OCI-LY1 (cell line): ENCODE measurements at regions not wholly inside any gene's neighbourhood (a gene's known extent, or its start where the extent isn't known, plus 50 kb on each side); places are given as distances from the start of the nearest gene placed in this dataset.

Experiments used
- H2AFZ ChIP-seq: fragments of 200-600 bp; sonication (generic), shearing (Covaris generic); 2 replicates; pipeline ENCODE4 v1.6.0; 2014; ENCODE audit warnings: antibody characterized with exemption, mild to moderate bottlenecking, low read length
- H3F3A ChIP-seq: fragments of 200-600 bp; sonication (generic), shearing (Covaris generic); 2 replicates; pipeline ENCODE4 v1.6.0; 2014; ENCODE audit warnings: mild to moderate bottlenecking, antibody characterized with exemption, low read length, moderate library complexity; ENCODE audit not compliant: insufficient read depth
- H3K27ac ChIP-seq: fragments of 200-600 bp; sonication (generic); 2 replicates; pipeline ENCODE4 v1.5.1; 2014; ENCODE audit warnings: low read length, mixed run types, mild to moderate bottlenecking, low read depth; ENCODE audit not compliant: poor library complexity, severe bottlenecking
- H3K27me3 ChIP-seq: fragments of 200-600 bp; sonication (generic); 2 replicates; pipeline ENCODE4 v1.6.0; 2014; ENCODE audit warnings: antibody characterized with exemption, mild to moderate bottlenecking, low read length, moderate library complexity; ENCODE audit not compliant: insufficient read depth
- H3K36me3 ChIP-seq: fragments of 200-600 bp; sonication (generic); 2 replicates; pipeline ENCODE4 v1.6.1; 2014; ENCODE audit warnings: mild to moderate bottlenecking, antibody characterized with exemption, low read length, moderate library complexity, mixed read lengths; ENCODE audit not compliant: insufficient read depth
- H3K4me1 ChIP-seq: fragments of 200-600 bp; sonication (generic); 2 replicates; pipeline ENCODE4 v1.5.1; 2014; ENCODE audit warnings: mild to moderate bottlenecking, low read length, moderate library complexity; ENCODE audit not compliant: insufficient read depth, severe bottlenecking
- H3K4me2 ChIP-seq: fragments of 200-600 bp; sonication (generic), shearing (Covaris generic); 2 replicates; pipeline ENCODE4 v1.6.1; 2014; ENCODE audit warnings: low read length
- H3K4me3 ChIP-seq: fragments of 200-600 bp; sonication (generic); 2 replicates; pipeline ENCODE4 v1.5.1; 2014; ENCODE audit warnings: low read length, low read depth, mild to moderate bottlenecking, mixed read lengths; ENCODE audit not compliant: poor library complexity, severe bottlenecking
- H3K79me2 ChIP-seq: fragments of 200-600 bp; shearing (Covaris generic); 2 replicates; pipeline ENCODE4 v1.6.1; 2016; ENCODE audit warnings: mixed run types, low read length, mixed read lengths; ENCODE audit not compliant: insufficient read depth
- H3K9ac ChIP-seq: fragments of 200-600 bp; sonication (generic), shearing (Covaris generic); 2 replicates; pipeline ENCODE4 v1.6.1; 2014; ENCODE audit warnings: mild to moderate bottlenecking, low read length, mixed read lengths
- H3K9me2 ChIP-seq: fragments of 200-600 bp; sonication (generic), shearing (Covaris generic); 2 replicates; pipeline ENCODE4 v1.6.1; 2014; ENCODE audit warnings: low read depth, mild to moderate bottlenecking, low read length, mixed read lengths
- H3K9me3 ChIP-seq: fragments of 200-600 bp; shearing (Covaris generic); 2 replicates; pipeline ENCODE4 v1.6.1; 2014; ENCODE audit warnings: low read length, mixed read lengths
- H4K20me1 ChIP-seq: fragments of 200-600 bp; sonication (generic), shearing (Covaris generic); 2 replicates; pipeline ENCODE4 v1.6.0; 2016; ENCODE audit warnings: mild to moderate bottlenecking, low read length; ENCODE audit not compliant: insufficient read depth
- EZH2 ChIP-seq: fragments of 200-600 bp; sonication (generic), shearing (Covaris generic); IDR thresholded peaks from 2 replicates; pipeline ENCODE4 v1.8.0; 2017; ENCODE audit warnings: borderline replicate concordance, mixed run types, mild to moderate bottlenecking, antibody characterized with exemption, low read length, moderate library complexity, mixed read lengths
- TF ChIP-seq, protein P1 (sequence below): fragments of 200-600 bp; sonication (generic), shearing (Covaris generic); IDR thresholded peaks from 2 replicates; pipeline ENCODE4 v1.5.1; 2017; ENCODE audit warnings: mild to moderate bottlenecking, antibody characterized with exemption, low read length, moderate library complexity, mixed read lengths

DNA sequence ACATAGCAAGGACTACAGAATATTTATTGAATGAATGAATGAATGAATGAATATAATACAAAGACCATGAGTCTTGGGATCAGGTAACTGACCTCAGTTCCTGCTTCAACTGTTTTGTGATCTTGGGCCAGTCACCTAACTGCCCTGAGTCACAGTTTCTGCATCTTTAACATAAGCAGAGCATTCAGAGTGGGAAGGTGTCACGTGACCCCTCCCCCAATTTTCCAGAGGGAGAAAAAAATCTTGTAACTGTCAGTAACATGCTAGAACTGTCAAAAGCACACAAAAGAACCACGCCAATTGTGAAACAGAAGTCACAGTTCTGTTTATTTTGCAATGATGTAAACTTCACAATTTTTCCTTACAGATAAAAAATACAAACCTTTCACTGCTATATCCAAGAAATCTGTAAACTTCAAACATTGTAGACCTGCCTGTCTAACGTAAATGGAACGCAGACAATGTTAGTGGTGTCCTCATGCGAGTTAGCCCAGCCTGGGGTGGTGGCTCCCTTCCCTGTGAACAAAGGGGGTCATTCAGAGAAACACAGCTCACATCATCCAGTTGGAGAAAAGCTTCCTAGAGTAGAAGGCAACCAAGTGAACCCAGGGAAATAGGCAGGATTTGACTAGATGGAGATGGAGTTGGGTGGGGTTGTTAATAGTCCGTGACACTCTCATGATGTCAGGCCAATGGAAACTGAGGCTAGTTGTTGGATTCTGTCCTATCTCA, 211.8 kb upstream of the ZC3H12A start:
- Histone ChIP-seq H2AFZ (no peak overlapping the region), H3K4me1 (no peaks in the 10 kb centered on the region)
- TF ChIP-seq, protein P1, sequence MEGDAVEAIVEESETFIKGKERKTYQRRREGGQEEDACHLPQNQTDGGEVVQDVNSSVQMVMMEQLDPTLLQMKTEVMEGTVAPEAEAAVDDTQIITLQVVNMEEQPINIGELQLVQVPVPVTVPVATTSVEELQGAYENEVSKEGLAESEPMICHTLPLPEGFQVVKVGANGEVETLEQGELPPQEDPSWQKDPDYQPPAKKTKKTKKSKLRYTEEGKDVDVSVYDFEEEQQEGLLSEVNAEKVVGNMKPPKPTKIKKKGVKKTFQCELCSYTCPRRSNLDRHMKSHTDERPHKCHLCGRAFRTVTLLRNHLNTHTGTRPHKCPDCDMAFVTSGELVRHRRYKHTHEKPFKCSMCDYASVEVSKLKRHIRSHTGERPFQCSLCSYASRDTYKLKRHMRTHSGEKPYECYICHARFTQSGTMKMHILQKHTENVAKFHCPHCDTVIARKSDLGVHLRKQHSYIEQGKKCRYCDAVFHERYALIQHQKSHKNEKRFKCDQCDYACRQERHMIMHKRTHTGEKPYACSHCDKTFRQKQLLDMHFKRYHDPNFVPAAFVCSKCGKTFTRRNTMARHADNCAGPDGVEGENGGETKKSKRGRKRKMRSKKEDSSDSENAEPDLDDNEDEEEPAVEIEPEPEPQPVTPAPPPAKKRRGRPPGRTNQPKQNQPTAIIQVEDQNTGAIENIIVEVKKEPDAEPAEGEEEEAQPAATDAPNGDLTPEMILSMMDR, result no peak
- no peak for TF ChIP-seq EZH2

DNA sequence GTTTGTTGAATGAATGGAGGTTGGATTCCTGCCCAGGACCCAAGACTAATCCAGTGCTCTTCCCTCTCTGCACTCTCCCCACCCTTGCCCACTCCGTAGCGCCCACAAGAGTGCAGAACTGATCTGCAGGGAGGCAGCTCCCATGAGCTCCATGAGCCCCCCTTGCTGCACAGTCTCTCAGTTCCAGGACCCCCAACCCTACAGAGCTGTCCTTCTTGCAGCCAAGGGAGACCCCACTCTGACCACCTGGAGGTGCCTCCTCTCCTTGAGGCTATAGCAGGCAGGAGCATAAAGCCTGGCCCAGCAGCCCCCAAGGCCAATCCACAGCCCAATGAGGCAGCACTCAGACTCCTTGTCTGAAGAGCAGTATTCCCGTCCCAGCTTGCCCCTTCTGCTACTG, 209.2 kb upstream of the ZC3H12A start:
- H3K79me2 ChIP-seq, result no peaks in the 10 kb centered on the region

More for the DNA sequence above, 211.8 kb upstream of the ZC3H12A start:
- H3K9ac ChIP-seq, result no peak overlapping the region
- H4K20me1 ChIP-seq, result no peaks in the 10 kb centered on the region
- no peaks in the 10 kb centered on the region for H3K9me3 ChIP-seq
- H3K27me3 ChIP-seq, result peaks cover 5% of the 10 kb centered on the region; the same call in 1 of the 2 replicates
- no peak overlapping the region for H3K4me2 ChIP-seq
- H3K9me2 ChIP-seq, result no peaks in the 10 kb centered on the region
- H3K4me3 ChIP-seq, result no peak overlapping the region
- H3K36me3 ChIP-seq, result no peaks in the 10 kb centered on the region
- H3K79me2 ChIP-seq, result no peaks in the 10 kb centered on the region
- H3F3A ChIP-seq, result no peaks in the 10 kb centered on the region
- no peak overlapping the region for H3K27ac ChIP-seq

DNA sequence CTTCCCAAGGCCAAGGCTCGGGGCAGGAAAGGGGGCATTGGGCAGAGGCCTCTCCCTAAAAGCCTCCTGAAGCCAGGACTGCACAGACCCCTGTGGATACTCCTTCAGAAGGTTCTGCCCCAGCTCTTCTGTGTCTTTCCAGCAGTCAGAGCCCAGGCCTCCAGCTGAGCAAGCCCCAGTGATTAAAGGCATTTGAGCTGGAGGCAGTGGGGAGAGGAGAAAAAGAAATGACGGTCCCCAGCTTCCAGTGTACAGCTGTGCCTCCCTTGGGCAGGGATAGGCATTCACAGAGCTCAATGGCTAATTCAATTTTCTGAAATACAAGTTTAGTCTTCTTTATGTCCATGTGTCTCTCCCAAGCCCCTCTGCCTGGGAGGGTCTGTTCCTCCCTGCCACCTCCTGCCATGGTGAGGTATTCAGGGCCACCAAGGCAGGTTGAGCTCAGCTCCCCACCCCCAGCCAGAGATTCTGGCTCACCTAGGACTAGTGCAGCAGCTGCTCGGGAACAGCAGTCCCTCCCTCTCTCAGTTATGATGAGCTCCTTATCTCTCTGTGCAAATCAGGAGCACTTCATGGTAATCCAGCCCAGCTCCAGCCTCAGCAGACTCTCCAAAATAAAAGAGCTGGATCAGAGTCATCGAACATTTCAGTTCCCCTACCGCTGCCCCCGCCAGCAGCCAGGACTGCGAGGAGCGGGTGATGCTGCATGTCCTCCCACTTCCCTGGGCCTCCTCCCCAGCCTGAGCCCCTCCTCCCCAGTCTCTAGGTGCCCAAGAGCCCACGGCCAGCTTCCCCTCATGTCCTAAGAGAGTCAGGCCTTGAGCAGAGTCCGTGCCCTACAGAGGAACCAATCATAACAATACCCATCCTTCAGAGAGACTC, 208.4 kb upstream of the ZC3H12A start:
- Histone ChIP-seq H3K9me2 (no peaks in the 10 kb centered on the region), H3K4me1 (no peaks in the 10 kb centered on the region), H3F3A (no peaks in the 10 kb centered on the region), H2AFZ (no peak overlapping the region), H3K27me3 (0 out of 2 replicates have a peak, but pooled peaks cover 5% of the 10 kb centered on the region), H3K4me2 (no peak overlapping the region), H3K27ac (no peak overlapping the region), H4K20me1 (no peaks in the 10 kb centered on the region), H3K4me3 (no peak overlapping the region), H3K36me3 (no peaks in the 10 kb centered on the region), H3K9ac (no peak overlapping the region), H3K79me2 (no peaks in the 10 kb centered on the region), H3K9me3 (no peaks in the 10 kb centered on the region)
- no peak for TF ChIP-seq EZH2
- TF ChIP-seq, protein P1, result no peak

More for the DNA sequence above, 209.2 kb upstream of the ZC3H12A start:
- no peaks in the 10 kb centered on the region for H4K20me1 ChIP-seq
- no peaks in the 10 kb centered on the region for H3K9me3 ChIP-seq
- no peak overlapping the region for H3K9ac ChIP-seq
- H3K27me3 ChIP-seq, result 0 out of 2 replicates have a peak, but pooled peaks cover 5% of the 10 kb centered on the region
- no peaks in the 10 kb centered on the region for H3K4me1 ChIP-seq
- no peak overlapping the region for H3K4me2 ChIP-seq
- H3K9me2 ChIP-seq, result no peaks in the 10 kb centered on the region
- H3K36me3 ChIP-seq, result no peaks in the 10 kb centered on the region
- no peaks in the 10 kb centered on the region for H3F3A ChIP-seq
- H3K4me3 ChIP-seq, result no peak overlapping the region
- no peak overlapping the region for H2AFZ ChIP-seq
- TF ChIP-seq EZH2, result no peak
- TF ChIP-seq, protein P1, result no peak
- H3K27ac ChIP-seq, result no peak overlapping the region
